HL-60 (cell line): ENCODE measurements at regions not wholly inside any gene's neighbourhood (a gene's known extent, or its start where the extent isn't known, plus 50 kb on each side); places are given as distances from the start of the nearest gene placed in this dataset.

ENCODE experiments used
- DNase-seq, 2 experiments: peaks; one replicate each; pipeline ENCODE4 v3.0.0-alpha.2; 2010 to 2020; ENCODE audit warnings: low read depth in 1 of 2, low spot score in 1 of 2
- H3K27ac ChIP-seq: fragments of 250-450 bp; sonication (Bioruptor Pico); replicated peaks from 2 replicates; pipeline ENCODE4 v1.5.1; 2020; ENCODE audit warnings: mild to moderate bottlenecking, moderate library complexity
- H3K27me3 ChIP-seq: fragments of 250-450 bp; sonication (Bioruptor Pico); 2 replicates; pipeline ENCODE4 v1.5.1; 2021; ENCODE audit warnings: mild to moderate bottlenecking, moderate library complexity; ENCODE audit not compliant: insufficient read depth, poor library complexity, severe bottlenecking
- H3K4me3 ChIP-seq: replicated peaks from 2 replicates; pipeline ENCODE4 v1.5.1; 2011; ENCODE audit warnings: mild to moderate bottlenecking, control low read depth, low read length; ENCODE audit not compliant: insufficient read depth
- CTCF ChIP-seq: IDR thresholded peaks from one replicate; pipeline ENCODE4 v1.5.1; 2011; ENCODE audit warnings: low read length, control low read depth, inconsistent platforms; ENCODE audit not compliant: insufficient read depth
- GABPA ChIP-seq: IDR thresholded peaks from 2 replicates; pipeline ENCODE4 v1.6.1; 2012; ENCODE audit warnings: low read depth
- POLR2AphosphoS5 ChIP-seq: IDR thresholded peaks from 2 replicates; pipeline ENCODE4 v1.6.1; 2012; ENCODE audit warnings: low read depth
- REST ChIP-seq: IDR thresholded peaks from 2 replicates; pipeline ENCODE4 v1.6.1; 2012; ENCODE audit warnings: low read depth; ENCODE audit not compliant: insufficient replicate concordance
- SPI1 ChIP-seq: IDR thresholded peaks from 2 replicates; pipeline ENCODE4 v1.6.1; 2012; ENCODE audit warnings: low read depth, mild to moderate bottlenecking, borderline replicate concordance

GRCh38 chr6:27547157-27548075 lies 74.5 kb upstream of the ZNF184 start:
- H3K4me3 ChIP-seq, result no peak overlapping the region
- H3K27ac ChIP-seq, result no peak overlapping the region
- TF ChIP-seq GABPA (no peak), SPI1 (no peak)

GRCh38 chr6:27546522-27546921 lies 73.6 kb upstream of the ZNF184 start:
- no peaks in the 10 kb centered on the region for H3K27me3 ChIP-seq
- no peak overlapping the region for H3K27ac ChIP-seq
- no peak for DNase-seq
- no peak for TF ChIP-seq REST
- no peak for TF ChIP-seq CTCF
- TF ChIP-seq SPI1, result no peak
- no peak for TF ChIP-seq POLR2AphosphoS5
- TF ChIP-seq GABPA, result no peak
- H3K4me3 ChIP-seq, result no peak overlapping the region

More at GRCh38 chr6:27547157-27548075, 74.5 kb upstream of the ZNF184 start:
- no peaks in the 10 kb centered on the region for H3K27me3 ChIP-seq
- DNase-seq, result peak in 1 of 2 experiments; percentile 42

GRCh38 chr6:27545271-27546046 lies 72.6 kb upstream of the ZNF184 start:
- TF ChIP-seq REST (no peak), POLR2AphosphoS5 (no peak), CTCF (no peak), SPI1 (no peak), GABPA (no peak)
- no peak overlapping the region for H3K27ac ChIP-seq
- H3K4me3 ChIP-seq, result no peak overlapping the region
- no peaks in the 10 kb centered on the region for H3K27me3 ChIP-seq
- no peak for DNase-seq
